ENCODE measurements at regions not wholly inside any gene's neighbourhood (a gene's known extent, or its start where the extent isn't known, plus 50 kb on each side); places are given as distances from the start of the nearest gene placed in this dataset.

- no peak for ATAC-seq
- Histone ChIP-seq H3K36me3 (ENCODE audit: low read depth) (no peaks in the 10 kb centered on the region), H3K9me3 (no peaks in the 10 kb centered on the region), H3K4me1 (ENCODE audit: low read depth) (no peaks in the 10 kb centered on the region), H3K4me3 (no peak overlapping the region)
- TF ChIP-seq, protein P1, sequence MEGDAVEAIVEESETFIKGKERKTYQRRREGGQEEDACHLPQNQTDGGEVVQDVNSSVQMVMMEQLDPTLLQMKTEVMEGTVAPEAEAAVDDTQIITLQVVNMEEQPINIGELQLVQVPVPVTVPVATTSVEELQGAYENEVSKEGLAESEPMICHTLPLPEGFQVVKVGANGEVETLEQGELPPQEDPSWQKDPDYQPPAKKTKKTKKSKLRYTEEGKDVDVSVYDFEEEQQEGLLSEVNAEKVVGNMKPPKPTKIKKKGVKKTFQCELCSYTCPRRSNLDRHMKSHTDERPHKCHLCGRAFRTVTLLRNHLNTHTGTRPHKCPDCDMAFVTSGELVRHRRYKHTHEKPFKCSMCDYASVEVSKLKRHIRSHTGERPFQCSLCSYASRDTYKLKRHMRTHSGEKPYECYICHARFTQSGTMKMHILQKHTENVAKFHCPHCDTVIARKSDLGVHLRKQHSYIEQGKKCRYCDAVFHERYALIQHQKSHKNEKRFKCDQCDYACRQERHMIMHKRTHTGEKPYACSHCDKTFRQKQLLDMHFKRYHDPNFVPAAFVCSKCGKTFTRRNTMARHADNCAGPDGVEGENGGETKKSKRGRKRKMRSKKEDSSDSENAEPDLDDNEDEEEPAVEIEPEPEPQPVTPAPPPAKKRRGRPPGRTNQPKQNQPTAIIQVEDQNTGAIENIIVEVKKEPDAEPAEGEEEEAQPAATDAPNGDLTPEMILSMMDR (IDR thresholded peaks at IDR 0.05), result no peak
- DNase-seq, result no peak
- intact Hi-C loops (cut with DNase I, micrococcal nuclease), result no loop called here
These were observed 170.1 kb upstream of the KCNH7 start for GRCh38 chr2:163008642-163009041.

GRCh38 chr2:162994718-162995117, 156.2 kb upstream of the KCNH7 start:
- H3K9me3 ChIP-seq, result no peaks in the 10 kb centered on the region
- no peak overlapping the region for H3K4me3 ChIP-seq
- H3K4me1 ChIP-seq (ENCODE audit: low read depth), result no peaks in the 10 kb centered on the region
- H3K36me3 ChIP-seq (ENCODE audit: low read depth), result no peaks in the 10 kb centered on the region
- ATAC-seq (no peak), DNase-seq (no peak)
- intact Hi-C loops (cut with DNase I, micrococcal nuclease), result no loop called here
- TF ChIP-seq, protein P1 (IDR thresholded peaks at IDR 0.05), result no peak

- intact Hi-C loops (cut with DNase I, micrococcal nuclease), result no loop called here
- TF ChIP-seq, protein P1 (IDR thresholded peaks at IDR 0.05), result no peak
- Histone ChIP-seq H3K4me1 (ENCODE audit: low read depth) (no peaks in the 10 kb centered on the region), H3K4me3 (no peak overlapping the region), H3K9me3 (no peaks in the 10 kb centered on the region), H3K36me3 (ENCODE audit: low read depth) (no peaks in the 10 kb centered on the region)
- DNase-seq (no peak), ATAC-seq (no peak)
These were observed 154.3 kb upstream of the KCNH7 start for GRCh38 chr2:162992828-162993227.

DNA sequence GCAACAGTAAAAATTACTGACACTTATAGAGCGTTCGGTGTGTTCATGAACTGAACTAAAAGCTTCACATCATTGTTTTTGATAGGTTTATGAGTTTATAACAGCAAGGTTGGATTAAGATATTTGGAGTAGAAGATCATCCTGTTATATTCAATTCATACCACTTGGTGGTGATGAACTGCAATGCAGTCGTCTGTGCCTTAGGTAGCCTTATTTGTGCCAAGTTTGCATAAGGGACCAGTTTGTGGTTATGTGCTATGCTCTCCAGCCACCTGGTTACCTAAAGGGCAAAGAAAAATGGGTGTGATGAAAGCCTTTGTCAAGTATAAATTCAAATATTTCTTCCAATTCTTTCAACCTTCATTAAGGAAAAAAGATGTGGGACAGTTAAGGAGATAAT, 150.9 kb upstream of the KCNH7 start:
- DNase-seq (no peak), ATAC-seq (no peak)
- intact Hi-C loops (cut with DNase I, micrococcal nuclease), result no loop called here

DNA sequence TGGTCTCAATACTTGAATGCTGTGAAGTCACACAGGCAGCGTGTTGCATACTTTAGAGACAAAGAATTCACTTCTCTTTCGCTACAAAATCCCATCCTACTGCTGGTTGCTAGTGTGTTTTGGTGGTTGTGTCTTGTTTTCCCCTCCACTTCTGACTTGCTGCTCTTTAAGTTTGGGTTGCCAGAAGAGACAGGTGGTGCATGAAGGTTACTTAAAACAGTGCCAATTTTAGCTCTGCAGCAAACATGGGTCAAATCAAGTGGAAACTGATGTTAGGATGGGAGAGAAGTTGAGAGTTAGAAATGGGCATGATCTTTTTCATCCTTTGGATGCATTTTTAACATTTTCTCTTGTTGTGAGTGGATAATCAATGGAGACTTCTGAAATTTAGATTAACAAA, 136.2 kb upstream of the KCNH7 start:
- ATAC-seq, result no peak
- no peak for DNase-seq
- intact Hi-C loops (cut with DNase I, micrococcal nuclease), result no loop called here
- H3K4me3 ChIP-seq, result no peak overlapping the region
- H3K9me3 ChIP-seq, result no peaks in the 10 kb centered on the region
- no peaks in the 10 kb centered on the region for H3K4me1 ChIP-seq (ENCODE audit: low read depth)
- no peaks in the 10 kb centered on the region for H3K36me3 ChIP-seq (ENCODE audit: low read depth)
- TF ChIP-seq, protein P1 (IDR thresholded peaks at IDR 0.05), result no peak

More for the DNA sequence above, 150.9 kb upstream of the KCNH7 start:
- Histone ChIP-seq H3K36me3 (ENCODE audit: low read depth) (no peaks in the 10 kb centered on the region), H3K4me1 (ENCODE audit: low read depth) (no peaks in the 10 kb centered on the region), H3K4me3 (no peak overlapping the region), H3K9me3 (no peaks in the 10 kb centered on the region)
- TF ChIP-seq, protein P1 (IDR thresholded peaks at IDR 0.05), result no peak

DNA sequence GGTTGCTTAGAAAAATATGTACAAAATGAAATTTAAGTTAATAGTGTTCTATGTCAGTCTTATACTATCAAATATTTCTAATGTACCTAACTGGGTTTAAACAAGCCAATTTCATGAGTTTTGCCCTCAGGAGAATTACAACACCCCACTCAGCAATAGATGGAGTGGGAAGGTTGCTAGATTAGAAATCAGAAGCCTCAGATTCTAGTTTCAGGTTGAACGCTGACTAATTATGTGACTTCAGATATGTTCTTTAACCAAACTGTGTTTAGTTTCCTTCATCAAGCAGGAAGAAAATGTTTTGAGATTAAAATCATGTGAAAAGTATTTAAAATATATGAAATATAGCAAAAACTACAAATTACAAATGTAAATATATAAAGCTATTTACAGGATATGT, 133.8 kb upstream of the KCNH7 start:
- H3K4me3 ChIP-seq, result no peak overlapping the region
- no peaks in the 10 kb centered on the region for H3K9me3 ChIP-seq
- H3K36me3 ChIP-seq (ENCODE audit: low read depth), result no peaks in the 10 kb centered on the region
- ATAC-seq, result no peak
- intact Hi-C loops (cut with DNase I, micrococcal nuclease), result no loop called here
- no peak for DNase-seq
- TF ChIP-seq, protein P1 (IDR thresholded peaks at IDR 0.05), result no peak
- no peaks in the 10 kb centered on the region for H3K4me1 ChIP-seq (ENCODE audit: low read depth)

All from mucosa of descending colon (tissue), 3 donors.